ENCODE measurements at regions not wholly inside any gene's neighbourhood (a gene's known extent, or its start where the extent isn't known, plus 50 kb on each side); places are given as distances from the start of the nearest gene placed in this dataset.

GRCh38 chr1:189141056-189141455 lies 1336.6 kb downstream of the BRINP3 start:
- TF ChIP-seq ESRRG (CRISPR knock-in tag; IDR thresholded peaks at IDR 0.05) = no peak
- no peak for TF ChIP-seq ZNF70 (CRISPR knock-in tag; IDR thresholded peaks at IDR 0.05)
- TF ChIP-seq TOX (CRISPR knock-in tag; IDR thresholded peaks at IDR 0.05; ENCODE audit: borderline replicate concordance) = no peak
- TF ChIP-seq OSR1 (CRISPR knock-in tag; IDR thresholded peaks at IDR 0.05) = no peak
- no peak for TF ChIP-seq ZFP30 (CRISPR knock-in tag; IDR thresholded peaks at IDR 0.05)
- no peak for TF ChIP-seq PPARA (CRISPR knock-in tag; IDR thresholded peaks at IDR 0.05; ENCODE audit: borderline replicate concordance)
- TF ChIP-seq RARB (CRISPR knock-in tag; IDR thresholded peaks at IDR 0.05) = no peak
- TF ChIP-seq ZC3H10 (CRISPR knock-in tag; IDR thresholded peaks at IDR 0.05) = no peak
- TF ChIP-seq CREB5 (CRISPR knock-in tag; IDR thresholded peaks at IDR 0.05; ENCODE audit: low read depth) = no peak
- no peak for TF ChIP-seq CSDC2 (CRISPR knock-in tag; IDR thresholded peaks at IDR 0.05)
- TF ChIP-seq PATZ1 (CRISPR knock-in tag; IDR thresholded peaks at IDR 0.05; ENCODE audit: borderline replicate concordance) = no peak
- ATAC-seq = no peak

- ATAC-seq = no peak
- TF ChIP-seq ESRRG (CRISPR knock-in tag; IDR thresholded peaks at IDR 0.05) (no peak), TCF4 (CRISPR knock-in tag; IDR thresholded peaks at IDR 0.05; ENCODE audit: borderline replicate concordance) (no peak), BACH2 (CRISPR knock-in tag; IDR thresholded peaks at IDR 0.05; ENCODE audit: borderline replicate concordance) (no peak), POU6F1 (CRISPR knock-in tag; IDR thresholded peaks at IDR 0.05; ENCODE audit: borderline replicate concordance, low read depth) (no peak), SNAI2 (CRISPR knock-in tag; IDR thresholded peaks at IDR 0.05) (no peak), TSHZ2 (CRISPR knock-in tag; IDR thresholded peaks at IDR 0.05) (no peak), GLIS3 (CRISPR knock-in tag; IDR thresholded peaks at IDR 0.05) (no peak), ZNF8 (CRISPR knock-in tag; IDR thresholded peaks at IDR 0.05) (no peak), ZFP30 (CRISPR knock-in tag; IDR thresholded peaks at IDR 0.05) (no peak), ISL1 (CRISPR knock-in tag; IDR thresholded peaks at IDR 0.05) (no peak), ZNF70 (CRISPR knock-in tag; IDR thresholded peaks at IDR 0.05) (no peak)
These were observed 1327.9 kb downstream of the BRINP3 start for GRCh38 chr1:189149547-189150375.

GRCh38 chr1:189150624-189151023 lies 1327.0 kb downstream of the BRINP3 start:
- ATAC-seq = no peak
- TF ChIP-seq POU6F1 (CRISPR knock-in tag; IDR thresholded peaks at IDR 0.05; ENCODE audit: borderline replicate concordance, low read depth) (no peak), PPARA (CRISPR knock-in tag; IDR thresholded peaks at IDR 0.05; ENCODE audit: borderline replicate concordance) (no peak), CSRNP3 (CRISPR knock-in tag; IDR thresholded peaks at IDR 0.05) (no peak), GLIS3 (CRISPR knock-in tag; IDR thresholded peaks at IDR 0.05) (no peak), ARNTL (CRISPR knock-in tag; IDR thresholded peaks at IDR 0.05; ENCODE audit: borderline replicate concordance, low read depth) (no peak), OSR1 (CRISPR knock-in tag; IDR thresholded peaks at IDR 0.05) (no peak), SNAI2 (CRISPR knock-in tag; IDR thresholded peaks at IDR 0.05) (no peak), TSHZ2 (CRISPR knock-in tag; IDR thresholded peaks at IDR 0.05) (no peak), ZFP30 (CRISPR knock-in tag; IDR thresholded peaks at IDR 0.05) (no peak), RARB (CRISPR knock-in tag; IDR thresholded peaks at IDR 0.05) (no peak), ZFP3 (CRISPR knock-in tag; IDR thresholded peaks at IDR 0.05) (no peak), ZNF565 (CRISPR knock-in tag; conservative IDR thresholded peaks at IDR 0.05; ENCODE audit: low read depth) (no peak), CSDC2 (CRISPR knock-in tag; IDR thresholded peaks at IDR 0.05) (no peak)

Data from SK-N-SH treated with all-trans-retinoic acid at 6 μM for 48 hours (cell line).